ENCODE measurements at regions not wholly inside any gene's neighbourhood (a gene's known extent, or its start where the extent isn't known, plus 50 kb on each side); places are given as distances from the start of the nearest gene placed in this dataset.

GRCh38 chr16:51535591-51535990, 384.5 kb upstream of the SALL1 start:
- Mint-ChIP-seq H3K4me1 (peaks cover 18% of the 10 kb centered on the region), H3K27me3 (ENCODE audit: insufficient read depth, low read depth, poor library complexity) (peaks cover 4% of the 10 kb centered on the region), H3K9me3 (no peaks in the 10 kb centered on the region), H3K27ac (no peak overlapping the region), H3K4me3 (no peak overlapping the region), H3K36me3 (ENCODE audit: low read depth) (no peaks in the 10 kb centered on the region)
- Histone ChIP-seq H3K79me2 (replicated peaks; ENCODE audit: insufficient read depth) (no peaks in the 10 kb centered on the region), H3K27ac (ENCODE audit: low read depth) (no peak overlapping the region), H3K9me2 (ENCODE audit: insufficient read depth) (no peaks in the 10 kb centered on the region; the same call in 1 of the 2 replicates), H3K36me3 (ENCODE audit: insufficient read depth) (no peaks in the 10 kb centered on the region), H3K4me3 (no peak overlapping the region), H3K27me3 (ENCODE audit: insufficient read depth) (no peaks in the 10 kb centered on the region), H3K4me1 (ENCODE audit: insufficient read depth) (peaks cover 17% of the 10 kb centered on the region), H4K20me1 (replicated peaks; ENCODE audit: insufficient read depth) (no peaks in the 10 kb centered on the region), H3F3A (replicated peaks; ENCODE audit: low read depth) (no peaks in the 10 kb centered on the region), H3K4me2 (no peak overlapping the region), H2AFZ (no peak overlapping the region)
- DNase-seq (ENCODE audit: low spot score) (no peak), ATAC-seq (no peak)
- no peak for TF ChIP-seq JUNB (IDR thresholded peaks at IDR 0.05; ENCODE audit: unreplicated experiment)
- TF ChIP-seq POLR2AphosphoS5 (IDR thresholded peaks at IDR 0.05; ENCODE audit: low read depth): no peak
- no peak for TF ChIP-seq CTCF (conservative IDR thresholded peaks at IDR 0.05; ENCODE audit: low read depth in 2 of 2)
- TF ChIP-seq EZH2phosphoT487 (IDR thresholded peaks at IDR 0.05; ENCODE audit: unreplicated experiment): no peak
- no peak for TF ChIP-seq EZH2 (IDR thresholded peaks at IDR 0.05; ENCODE audit: low read depth, unreplicated experiment)
- TF ChIP-seq, protein P1, sequence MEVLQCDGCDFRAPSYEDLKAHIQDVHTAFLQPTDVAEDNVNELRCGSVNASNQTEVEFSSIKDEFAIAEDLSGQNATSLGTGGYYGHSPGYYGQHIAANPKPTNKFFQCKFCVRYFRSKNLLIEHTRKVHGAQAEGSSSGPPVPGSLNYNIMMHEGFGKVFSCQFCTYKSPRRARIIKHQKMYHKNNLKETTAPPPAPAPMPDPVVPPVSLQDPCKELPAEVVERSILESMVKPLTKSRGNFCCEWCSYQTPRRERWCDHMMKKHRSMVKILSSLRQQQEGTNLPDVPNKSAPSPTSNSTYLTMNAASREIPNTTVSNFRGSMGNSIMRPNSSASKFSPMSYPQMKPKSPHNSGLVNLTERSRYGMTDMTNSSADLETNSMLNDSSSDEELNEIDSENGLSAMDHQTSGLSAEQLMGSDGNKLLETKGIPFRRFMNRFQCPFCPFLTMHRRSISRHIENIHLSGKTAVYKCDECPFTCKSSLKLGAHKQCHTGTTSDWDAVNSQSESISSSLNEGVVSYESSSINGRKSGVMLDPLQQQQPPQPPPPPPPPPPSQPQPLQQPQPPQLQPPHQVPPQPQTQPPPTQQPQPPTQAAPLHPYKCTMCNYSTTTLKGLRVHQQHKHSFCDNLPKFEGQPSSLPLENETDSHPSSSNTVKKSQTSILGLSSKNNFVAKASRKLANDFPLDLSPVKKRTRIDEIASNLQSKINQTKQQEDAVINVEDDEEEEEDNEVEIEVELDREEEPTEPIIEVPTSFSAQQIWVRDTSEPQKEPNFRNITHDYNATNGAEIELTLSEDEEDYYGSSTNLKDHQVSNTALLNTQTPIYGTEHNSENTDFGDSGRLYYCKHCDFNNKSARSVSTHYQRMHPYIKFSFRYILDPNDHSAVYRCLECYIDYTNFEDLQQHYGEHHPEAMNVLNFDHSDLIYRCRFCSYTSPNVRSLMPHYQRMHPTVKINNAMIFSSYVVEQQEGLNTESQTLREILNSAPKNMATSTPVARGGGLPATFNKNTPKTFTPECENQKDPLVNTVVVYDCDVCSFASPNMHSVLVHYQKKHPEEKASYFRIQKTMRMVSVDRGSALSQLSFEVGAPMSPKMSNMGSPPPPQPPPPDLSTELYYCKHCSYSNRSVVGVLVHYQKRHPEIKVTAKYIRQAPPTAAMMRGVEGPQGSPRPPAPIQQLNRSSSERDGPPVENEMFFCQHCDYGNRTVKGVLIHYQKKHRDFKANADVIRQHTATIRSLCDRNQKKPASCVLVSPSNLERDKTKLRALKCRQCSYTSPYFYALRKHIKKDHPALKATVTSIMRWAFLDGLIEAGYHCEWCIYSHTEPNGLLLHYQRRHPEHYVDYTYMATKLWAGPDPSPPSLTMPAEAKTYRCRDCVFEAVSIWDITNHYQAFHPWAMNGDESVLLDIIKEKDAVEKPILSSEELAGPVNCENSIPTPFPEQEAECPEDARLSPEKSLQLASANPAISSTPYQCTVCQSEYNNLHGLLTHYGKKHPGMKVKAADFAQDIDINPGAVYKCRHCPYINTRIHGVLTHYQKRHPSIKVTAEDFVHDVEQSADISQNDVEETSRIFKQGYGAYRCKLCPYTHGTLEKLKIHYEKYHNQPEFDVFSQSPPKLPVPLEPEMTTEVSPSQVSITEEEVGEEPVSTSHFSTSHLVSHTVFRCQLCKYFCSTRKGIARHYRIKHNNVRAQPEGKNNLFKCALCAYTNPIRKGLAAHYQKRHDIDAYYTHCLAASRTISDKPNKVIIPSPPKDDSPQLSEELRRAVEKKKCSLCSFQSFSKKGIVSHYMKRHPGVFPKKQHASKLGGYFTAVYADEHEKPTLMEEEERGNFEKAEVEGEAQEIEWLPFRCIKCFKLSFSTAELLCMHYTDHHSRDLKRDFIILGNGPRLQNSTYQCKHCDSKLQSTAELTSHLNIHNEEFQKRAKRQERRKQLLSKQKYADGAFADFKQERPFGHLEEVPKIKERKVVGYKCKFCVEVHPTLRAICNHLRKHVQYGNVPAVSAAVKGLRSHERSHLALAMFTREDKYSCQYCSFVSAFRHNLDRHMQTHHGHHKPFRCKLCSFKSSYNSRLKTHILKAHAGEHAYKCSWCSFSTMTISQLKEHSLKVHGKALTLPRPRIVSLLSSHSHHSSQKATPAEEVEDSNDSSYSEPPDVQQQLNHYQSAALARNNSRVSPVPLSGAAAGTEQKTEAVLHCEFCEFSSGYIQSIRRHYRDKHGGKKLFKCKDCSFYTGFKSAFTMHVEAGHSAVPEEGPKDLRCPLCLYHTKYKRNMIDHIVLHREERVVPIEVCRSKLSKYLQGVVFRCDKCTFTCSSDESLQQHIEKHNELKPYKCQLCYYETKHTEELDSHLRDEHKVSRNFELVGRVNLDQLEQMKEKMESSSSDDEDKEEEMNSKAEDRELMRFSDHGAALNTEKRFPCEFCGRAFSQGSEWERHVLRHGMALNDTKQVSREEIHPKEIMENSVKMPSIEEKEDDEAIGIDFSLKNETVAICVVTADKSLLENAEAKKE (CRISPR knock-in tag; IDR thresholded peaks at IDR 0.05): no peak
- TF ChIP-seq ZNF331 (CRISPR knock-in tag; IDR thresholded peaks at IDR 0.05; ENCODE audit: low read depth): no peak
- no peak for TF ChIP-seq NANOG (IDR thresholded peaks at IDR 0.05; ENCODE audit: borderline replicate concordance)
- no peak for TF ChIP-seq CREB1 (CRISPR knock-in tag; IDR thresholded peaks at IDR 0.05; ENCODE audit: low read depth)
- TF ChIP-seq ETS1 (IDR thresholded peaks at IDR 0.05): no peak
- TF ChIP-seq STAT1 (IDR thresholded peaks at IDR 0.05; ENCODE audit: unreplicated experiment): no peak
- TF ChIP-seq REST (IDR thresholded peaks at IDR 0.05; ENCODE audit: unreplicated experiment): no peak
- TF ChIP-seq ZNF114 (CRISPR knock-in tag; IDR thresholded peaks at IDR 0.05): no peak
